SK-N-SH (cell line): ENCODE measurements at regions not wholly inside any gene's neighbourhood (a gene's known extent, or its start where the extent isn't known, plus 50 kb on each side); places are given as distances from the start of the nearest gene placed in this dataset.

ENCODE experiments used
- FOXJ3 ChIP-seq: sonication (generic); formaldehyde crosslinking; IDR thresholded peaks from 2 replicates; pipeline ENCODE4 v1.5.1; 2020; ENCODE audit warnings: mild to moderate bottlenecking, missing genetic modification reagents
- JUND ChIP-seq: IDR thresholded peaks from 2 replicates; pipeline ENCODE4 v1.4.0; 2012
- RFX5 ChIP-seq: IDR thresholded peaks from 2 replicates; pipeline ENCODE4 v1.6.1; 2012; ENCODE audit warnings: mild to moderate bottlenecking, improper control_type of control experiment, low read length
- TF ChIP-seq, protein P1 (sequence below): IDR thresholded peaks from 2 replicates; pipeline ENCODE4; 2012

DNA sequence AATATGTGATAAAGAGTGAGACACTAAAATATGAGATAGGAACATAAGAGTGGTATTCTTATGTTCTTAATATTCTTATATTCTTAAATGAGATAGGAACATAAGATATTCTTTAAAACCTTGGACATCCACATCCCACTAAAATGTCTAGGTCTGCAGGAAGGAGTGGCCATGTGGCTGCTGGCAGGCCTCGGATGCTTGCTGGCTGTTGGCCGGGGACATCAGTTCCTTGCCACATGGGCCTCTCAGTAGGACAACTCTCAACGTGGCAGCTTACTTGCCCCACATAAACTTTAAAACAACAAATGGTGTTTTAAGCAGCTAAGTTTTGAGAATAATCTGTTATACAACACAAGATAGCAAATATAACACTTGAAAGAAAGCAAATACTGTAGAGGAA lies 240.1 kb downstream of the CASP12 start:
- TF ChIP-seq FOXJ3 (CRISPR knock-in tag) (no peak), RFX5 (no peak), JUND (no peak)
- TF ChIP-seq, protein P1, sequence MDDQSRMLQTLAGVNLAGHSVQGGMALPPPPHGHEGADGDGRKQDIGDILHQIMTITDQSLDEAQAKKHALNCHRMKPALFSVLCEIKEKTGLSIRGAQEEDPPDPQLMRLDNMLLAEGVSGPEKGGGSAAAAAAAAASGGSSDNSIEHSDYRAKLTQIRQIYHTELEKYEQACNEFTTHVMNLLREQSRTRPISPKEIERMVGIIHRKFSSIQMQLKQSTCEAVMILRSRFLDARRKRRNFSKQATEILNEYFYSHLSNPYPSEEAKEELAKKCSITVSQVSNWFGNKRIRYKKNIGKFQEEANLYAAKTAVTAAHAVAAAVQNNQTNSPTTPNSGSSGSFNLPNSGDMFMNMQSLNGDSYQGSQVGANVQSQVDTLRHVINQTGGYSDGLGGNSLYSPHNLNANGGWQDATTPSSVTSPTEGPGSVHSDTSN: no peak
